Endothelial cell of umbilical vein (primary cell): ENCODE measurements at regions not wholly inside any gene's neighbourhood (a gene's known extent, or its start where the extent isn't known, plus 50 kb on each side); places are given as distances from the start of the nearest gene placed in this dataset.
A peak's percentile ranks its signal among the peaks of the same experiment; 100 is the strongest.
"Not testable (repeated sequence)": the region's sequence is repeated elsewhere in the genome, so short reads cannot be mapped to it uniquely, and the experiment has no call there.

ENCODE experiments used
- BruUV-seq: library from RNA; stranded (reverse); fragments of 400-500 nt; replicated peaks from 2 replicates; lab custom pipeline; 2021; lab: Mats Ljungman, UMichigan
- CTCF ChIA-PET: fragments of 300-600, 350-600 bp; sonication (Branson Sonifier 250); formaldehyde crosslinking; loops from one replicate; lab custom pipeline; 2021; ENCODE audit warnings: antibody characterized with exemption, inconsistent platforms; lab: Charles Lee
- POLR2A ChIA-PET: fragments of 300-600, 350-600 bp; sonication (Branson Sonifier 250); formaldehyde crosslinking; loops from one replicate; lab custom pipeline; 2021; ENCODE audit warnings: antibody characterized with exemption, inconsistent platforms; lab: Charles Lee
- DNase-seq: peaks from one replicate; pipeline ENCODE4 v3.0.0-alpha.2; 2011; ENCODE audit warnings: low read depth, low spot score
- FAIRE-seq: peaks from 2 replicates; lab custom pipeline; 2011; peaks lifted over from hg19 to GRCh38; lab: Jason Lieb, UNC
- H2AFZ ChIP-seq: 2 replicates; pipeline ENCODE4 v1.6.0; 2012; ENCODE audit warnings: low read depth, low read length, control low read depth, inconsistent platforms
- H3K27ac ChIP-seq: 2 replicates; pipeline ENCODE4 v1.5.1; 2011; ENCODE audit warnings: low read depth, mild to moderate bottlenecking, control low read depth, low read length, moderate library complexity; ENCODE audit not compliant: insufficient read depth
- H3K27me3 ChIP-seq, 2 experiments: 2 replicates each; pipeline versions ENCODE4 v1.6.0 to v1.6.1; 2011; ENCODE audit warnings: low read length in 2 of 2, mixed read lengths in 1 of 2; ENCODE audit not compliant: control insufficient read depth in 2 of 2, insufficient read depth in 2 of 2
- H3K36me3 ChIP-seq, 2 experiments: 2 replicates in 1 of 2; 3 replicates in 1 of 2; pipeline ENCODE4 v1.5.1; 2011; ENCODE audit warnings: low read length in 2 of 2, mild to moderate bottlenecking in 1 of 2, moderate library complexity in 1 of 2; ENCODE audit not compliant: control insufficient read depth in 2 of 2, insufficient read depth in 2 of 2; ENCODE audit errors: extremely low read depth in 1 of 2
- H3K4me1 ChIP-seq: 3 replicates; pipeline ENCODE4 v1.5.1; 2011; ENCODE audit warnings: mild to moderate bottlenecking, low read length; ENCODE audit not compliant: control insufficient read depth, insufficient read depth; ENCODE audit errors: extremely low read depth
- H3K4me2 ChIP-seq: 2 replicates; pipeline ENCODE4 v1.6.1; 2011; ENCODE audit warnings: low read length, control low read depth, mixed read lengths; ENCODE audit not compliant: insufficient read depth
- H3K4me3 ChIP-seq, 3 experiments: fragments of 200-600 bp in 1 of 3; sonication (generic), shearing (Covaris generic) in 1 of 3; replicated peaks in 1 of 3; 2 replicates each; pipeline ENCODE4 v1.5.1; 2011 to 2016; ENCODE audit warnings: control low read depth in 3 of 3, low read length in 3 of 3, mild to moderate bottlenecking in 2 of 3, inconsistent platforms in 1 of 3, low read depth in 1 of 3, moderate library complexity in 1 of 3; ENCODE audit not compliant: insufficient read depth in 1 of 3
- H3K79me2 ChIP-seq: 2 replicates; pipeline ENCODE4 v1.6.0; 2012; ENCODE audit warnings: low read length, inconsistent platforms; ENCODE audit not compliant: control insufficient read depth, insufficient read depth
- H3K9ac ChIP-seq: replicated peaks from 2 replicates; pipeline ENCODE3; 2011; ENCODE audit warnings: low read length, control low read depth; ENCODE audit not compliant: insufficient read depth; ENCODE audit errors: extremely low read depth
- H3K9me1 ChIP-seq: replicated peaks from 3 replicates; pipeline ENCODE4 v1.6.0; 2011; ENCODE audit warnings: mild to moderate bottlenecking, low read length; ENCODE audit not compliant: control insufficient read depth, insufficient read depth; ENCODE audit errors: extremely low read depth
- H3K9me3 ChIP-seq: replicated peaks from 2 replicates; pipeline ENCODE4 v1.5.1; 2012; ENCODE audit warnings: low read length, inconsistent platforms; ENCODE audit not compliant: control insufficient read depth, insufficient read depth
- H4K20me1 ChIP-seq: replicated peaks from 2 replicates; pipeline ENCODE3; 2011; ENCODE audit warnings: mild to moderate bottlenecking, low read length; ENCODE audit not compliant: control insufficient read depth, insufficient read depth; ENCODE audit errors: extremely low read depth
- EZH2 ChIP-seq: IDR thresholded peaks from 2 replicates; pipeline ENCODE4 v1.6.1; 2012; ENCODE audit warnings: borderline replicate concordance, low read depth, mild to moderate bottlenecking, moderate library complexity, low read length, inconsistent platforms; ENCODE audit not compliant: severe bottlenecking
- FOS ChIP-seq: IDR thresholded peaks from 2 replicates; pipeline ENCODE4 v1.6.1; 2011; ENCODE audit warnings: mild to moderate bottlenecking, low read length, moderate library complexity, borderline replicate concordance; ENCODE audit not compliant: insufficient read depth
- GATA2 ChIP-seq: IDR thresholded peaks from 2 replicates; pipeline ENCODE4 v1.7.0; 2011; ENCODE audit warnings: low read depth, mild to moderate bottlenecking, moderate library complexity, mixed read lengths, low read length; ENCODE audit not compliant: insufficient read length, insufficient read depth
- JUN ChIP-seq: IDR thresholded peaks from 2 replicates; pipeline ENCODE4 v1.6.1; 2011; ENCODE audit warnings: borderline replicate concordance, low read depth; ENCODE audit not compliant: insufficient read length, insufficient read depth
- MAX ChIP-seq: IDR thresholded peaks from 2 replicates; pipeline ENCODE4 v1.6.1; 2011; ENCODE audit not compliant: insufficient read depth, insufficient read length
- MYC ChIP-seq: IDR thresholded peaks from one replicate; pipeline ENCODE4 v1.6.1; 2011; ENCODE audit warnings: mild to moderate bottlenecking, low read depth, low read length
- POLR2A ChIP-seq: IDR thresholded peaks from 2 replicates; pipeline ENCODE4 v1.6.1; 2012; ENCODE audit warnings: low read depth, mild to moderate bottlenecking, control low read depth, low read length
- POLR2AphosphoS5 ChIP-seq: IDR thresholded peaks from 2 replicates; pipeline ENCODE4 v1.6.1; 2012; ENCODE audit warnings: low read depth, mild to moderate bottlenecking, control low read depth, low read length, moderate library complexity; ENCODE audit not compliant: insufficient read depth
- dilution Hi-C: fragments of 300-500 bp; cut with MboI; formaldehyde crosslinking; loops from one replicate; pipeline ENCODE4 v1.15.0; 2019; ENCODE audit warnings: low sequenced_read_pairs; ENCODE audit not compliant: extremely low pct_ligation_motif_present
- intact Hi-C: fragments of 100-400 bp; cut with micrococcal nuclease; formaldehyde crosslinking; loops from one replicate; pipeline ENCODE4 v1.10.0; 2022
- TF ChIP-seq, protein P1 (sequence below), 2 donors: IDR thresholded peaks; 1 replicate in 1 of 2; 2 replicates in 1 of 2; pipeline ENCODE4 v1.5.1; 2011; ENCODE audit warnings: low read length in 2 of 2, mild to moderate bottlenecking in 2 of 2, moderate library complexity in 2 of 2, control low read depth in 1 of 2, inconsistent platforms in 1 of 2, low read depth in 1 of 2; ENCODE audit not compliant: insufficient read depth in 1 of 2; ENCODE audit errors: extremely low read depth in 1 of 2

GRCh38 chrX:41018391-41019040, 66.7 kb upstream of the USP9X start:
- POLR2A ChIA-PET: interaction anchor here (1.3 kb wide), 1 partner anchor 8 kb away, joined by 3 read pairs; no protein-coding TSS in a partner anchor
- H2AFZ ChIP-seq: peak overlapping the region; percentile 54
- dilution Hi-C loops, H3K79me2 ChIP-seq, H3K9me1 ChIP-seq, H4K20me1 ChIP-seq, H3K9ac ChIP-seq, BruUV-seq, H3K27ac ChIP-seq, DNase-seq, FAIRE-seq, CTCF ChIA-PET, H3K36me3 ChIP-seq, H3K4me3 ChIP-seq, H3K9me3 ChIP-seq, H3K27me3 ChIP-seq, H3K4me1 ChIP-seq, H3K4me2 ChIP-seq: not testable (repeated sequence)
- intact Hi-C loops: loop anchor here (10.0 kb wide), 1 partner anchor 96 kb away; no protein-coding TSS in a partner anchor

DNA sequence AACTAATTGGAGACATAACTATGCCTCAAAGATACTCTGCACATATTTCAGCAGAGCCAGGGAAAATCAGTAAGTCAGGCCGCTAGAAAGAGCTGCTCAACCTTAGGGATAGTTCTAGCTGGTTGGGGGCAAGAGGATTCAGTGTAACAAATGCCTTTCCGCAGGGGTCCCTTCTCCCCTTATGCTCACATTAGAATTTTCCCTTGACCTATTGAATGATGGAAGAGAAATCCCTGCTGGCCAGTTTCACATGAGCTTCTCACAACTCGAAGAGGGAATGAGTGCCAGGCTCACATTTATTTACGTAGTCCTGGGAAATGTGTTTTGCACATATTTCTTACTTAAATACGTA, 66.2 kb upstream of the USP9X start:
- Histone ChIP-seq H3K4me3 (no peak overlapping the region), H4K20me1 (no peaks in the 10 kb centered on the region), H2AFZ (peak overlapping the region; percentile 54), H3K9me1 (no peaks in the 10 kb centered on the region), H3K79me2 (no peaks in the 10 kb centered on the region), H3K9me3 (no peaks in the 10 kb centered on the region), H3K27ac (no peak overlapping the region), H3K9ac (no peak overlapping the region), H3K27me3 (no peaks in the 10 kb centered on the region), H3K4me1 (no peaks in the 10 kb centered on the region), H3K36me3 (no peaks in the 10 kb centered on the region), H3K4me2 (no peak overlapping the region)
- TF ChIP-seq FOS (no peak), POLR2A (no peak), JUN (no peak), EZH2 (no peak), POLR2AphosphoS5 (no peak), MYC (no peak), GATA2 (no peak), MAX (no peak)
- TF ChIP-seq, protein P1, sequence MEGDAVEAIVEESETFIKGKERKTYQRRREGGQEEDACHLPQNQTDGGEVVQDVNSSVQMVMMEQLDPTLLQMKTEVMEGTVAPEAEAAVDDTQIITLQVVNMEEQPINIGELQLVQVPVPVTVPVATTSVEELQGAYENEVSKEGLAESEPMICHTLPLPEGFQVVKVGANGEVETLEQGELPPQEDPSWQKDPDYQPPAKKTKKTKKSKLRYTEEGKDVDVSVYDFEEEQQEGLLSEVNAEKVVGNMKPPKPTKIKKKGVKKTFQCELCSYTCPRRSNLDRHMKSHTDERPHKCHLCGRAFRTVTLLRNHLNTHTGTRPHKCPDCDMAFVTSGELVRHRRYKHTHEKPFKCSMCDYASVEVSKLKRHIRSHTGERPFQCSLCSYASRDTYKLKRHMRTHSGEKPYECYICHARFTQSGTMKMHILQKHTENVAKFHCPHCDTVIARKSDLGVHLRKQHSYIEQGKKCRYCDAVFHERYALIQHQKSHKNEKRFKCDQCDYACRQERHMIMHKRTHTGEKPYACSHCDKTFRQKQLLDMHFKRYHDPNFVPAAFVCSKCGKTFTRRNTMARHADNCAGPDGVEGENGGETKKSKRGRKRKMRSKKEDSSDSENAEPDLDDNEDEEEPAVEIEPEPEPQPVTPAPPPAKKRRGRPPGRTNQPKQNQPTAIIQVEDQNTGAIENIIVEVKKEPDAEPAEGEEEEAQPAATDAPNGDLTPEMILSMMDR (IDR thresholded peaks at IDR 0.05; ENCODE audit: extremely low read depth in 1 of 2, insufficient read depth in 1 of 2, low read depth in 1 of 2, low read length in 2 of 2): no peak
- CTCF ChIA-PET: no interaction called here
- no TSS peak for BruUV-seq
- POLR2A ChIA-PET: interaction anchor here (1.3 kb wide), 1 partner anchor 9 kb away, joined by 3 read pairs; no protein-coding TSS in a partner anchor
- intact Hi-C loops: loop anchor here (10.0 kb wide), 1 partner anchor 96 kb away; no protein-coding TSS in a partner anchor
- dilution Hi-C loops: no loop called here
- DNase-seq: no peak
- FAIRE-seq: no peak
